ENCODE measurements at regions not wholly inside any gene's neighbourhood (a gene's known extent, or its start where the extent isn't known, plus 50 kb on each side); places are given as distances from the start of the nearest gene placed in this dataset.
"Not testable (repeated sequence)": the region's sequence is repeated elsewhere in the genome, so short reads cannot be mapped to it uniquely, and the experiment has no call there.

- Histone ChIP-seq H3K4me1 (ENCODE audit: control insufficient read depth, insufficient read depth, low read length) (no peaks in the 10 kb centered on the region), H3K4me3 (ENCODE audit: low read length) (no peak overlapping the region), H3K9ac (ENCODE audit: low read length) (no peak overlapping the region), H3K9me3 (ENCODE audit: control insufficient read depth, low read length) (peaks cover 11% of the 10 kb centered on the region), H3K27me3 (replicated peaks; ENCODE audit: control insufficient read depth, insufficient read depth, low read length) (no peaks in the 10 kb centered on the region), H3K36me3 (ENCODE audit: control insufficient read depth, insufficient read depth, low read length, severe bottlenecking) (no peaks in the 10 kb centered on the region)
- DNase-seq (ENCODE audit: low read depth) = no peak
Measured at GRCh38 chr12:47312808-47313426, 233.2 kb upstream of the AMIGO2 start.

- no peak overlapping the region for H3K4me3 ChIP-seq (ENCODE audit: low read length)
- no peak for DNase-seq (ENCODE audit: low read depth)
Measured at GRCh38 chr12:47312147-47312546, 232.4 kb upstream of the AMIGO2 start.

DNA sequence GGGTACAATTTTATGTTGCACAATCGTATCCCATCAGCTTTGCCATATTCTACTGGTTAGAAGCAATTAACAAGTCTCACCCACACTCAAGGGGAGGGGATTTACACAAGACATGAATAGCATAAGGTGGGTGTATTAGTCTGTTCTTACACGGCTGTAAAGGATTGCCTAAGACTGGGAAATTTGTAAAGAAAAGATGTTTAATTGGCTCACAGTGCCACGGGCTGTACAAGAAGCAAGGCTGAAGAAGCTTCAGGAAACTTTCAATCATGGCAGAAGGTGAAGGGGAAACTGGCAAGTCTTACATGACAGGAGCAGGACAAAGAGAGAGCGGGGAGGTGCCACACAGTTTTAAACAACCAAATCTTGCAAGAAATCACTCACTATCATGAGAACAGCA is 231.8 kb upstream of the AMIGO2 start:
- no peaks in the 10 kb centered on the region for H3K36me3 ChIP-seq (ENCODE audit: control insufficient read depth, insufficient read depth, low read length, severe bottlenecking)
- peaks cover 11% of the 10 kb centered on the region for H3K9me3 ChIP-seq (ENCODE audit: control insufficient read depth, low read length)
- H3K9ac ChIP-seq (ENCODE audit: low read length) = no peak overlapping the region
- DNase-seq (ENCODE audit: low read depth) = no peak
- no peaks in the 10 kb centered on the region for H3K27me3 ChIP-seq (replicated peaks; ENCODE audit: control insufficient read depth, insufficient read depth, low read length)
- H3K4me3 ChIP-seq (ENCODE audit: low read length) = no peak overlapping the region
- peaks cover 4% of the 10 kb centered on the region for H3K4me1 ChIP-seq (ENCODE audit: control insufficient read depth, insufficient read depth, low read length)

More at GRCh38 chr12:47312147-47312546, 232.4 kb upstream of the AMIGO2 start:
- peaks cover 4% of the 10 kb centered on the region for H3K4me1 ChIP-seq (ENCODE audit: control insufficient read depth, insufficient read depth, low read length)
- H3K36me3 ChIP-seq (ENCODE audit: control insufficient read depth, insufficient read depth, low read length, severe bottlenecking) = no peaks in the 10 kb centered on the region
- peaks cover 11% of the 10 kb centered on the region for H3K9me3 ChIP-seq (ENCODE audit: control insufficient read depth, low read length)
- H3K9ac ChIP-seq (ENCODE audit: low read length) = no peak overlapping the region
- no peaks in the 10 kb centered on the region for H3K27me3 ChIP-seq (replicated peaks; ENCODE audit: control insufficient read depth, insufficient read depth, low read length)

- no peaks in the 10 kb centered on the region for H3K36me3 ChIP-seq (ENCODE audit: control insufficient read depth, insufficient read depth, low read length, severe bottlenecking)
- no peak overlapping the region for H3K9ac ChIP-seq (ENCODE audit: low read length)
- peaks cover 4% of the 10 kb centered on the region for H3K4me1 ChIP-seq (ENCODE audit: control insufficient read depth, insufficient read depth, low read length)
- no peaks in the 10 kb centered on the region for H3K27me3 ChIP-seq (replicated peaks; ENCODE audit: control insufficient read depth, insufficient read depth, low read length)
- no peak for DNase-seq (ENCODE audit: low read depth)
- peaks cover 11% of the 10 kb centered on the region for H3K9me3 ChIP-seq (ENCODE audit: control insufficient read depth, low read length)
- no peak overlapping the region for H3K4me3 ChIP-seq (ENCODE audit: low read length)
Measured at GRCh38 chr12:47311010-47311409, 231.3 kb upstream of the AMIGO2 start.

GRCh38 chr12:47308672-47309071 is 228.9 kb upstream of the AMIGO2 start:
- H3K4me1 ChIP-seq (ENCODE audit: control insufficient read depth, insufficient read depth, low read length) = peaks cover 4% of the 10 kb centered on the region
- H3K9me3 ChIP-seq (ENCODE audit: control insufficient read depth, low read length) = peaks cover 11% of the 10 kb centered on the region
- no peak overlapping the region for H3K4me3 ChIP-seq (ENCODE audit: low read length)
- H3K9ac ChIP-seq (ENCODE audit: low read length) = no peak overlapping the region
- DNase-seq (ENCODE audit: low read depth) = no peak
- no peaks in the 10 kb centered on the region for H3K27me3 ChIP-seq (replicated peaks; ENCODE audit: control insufficient read depth, insufficient read depth, low read length)
- H3K36me3 ChIP-seq (ENCODE audit: control insufficient read depth, insufficient read depth, low read length, severe bottlenecking) = no peaks in the 10 kb centered on the region

DNA sequence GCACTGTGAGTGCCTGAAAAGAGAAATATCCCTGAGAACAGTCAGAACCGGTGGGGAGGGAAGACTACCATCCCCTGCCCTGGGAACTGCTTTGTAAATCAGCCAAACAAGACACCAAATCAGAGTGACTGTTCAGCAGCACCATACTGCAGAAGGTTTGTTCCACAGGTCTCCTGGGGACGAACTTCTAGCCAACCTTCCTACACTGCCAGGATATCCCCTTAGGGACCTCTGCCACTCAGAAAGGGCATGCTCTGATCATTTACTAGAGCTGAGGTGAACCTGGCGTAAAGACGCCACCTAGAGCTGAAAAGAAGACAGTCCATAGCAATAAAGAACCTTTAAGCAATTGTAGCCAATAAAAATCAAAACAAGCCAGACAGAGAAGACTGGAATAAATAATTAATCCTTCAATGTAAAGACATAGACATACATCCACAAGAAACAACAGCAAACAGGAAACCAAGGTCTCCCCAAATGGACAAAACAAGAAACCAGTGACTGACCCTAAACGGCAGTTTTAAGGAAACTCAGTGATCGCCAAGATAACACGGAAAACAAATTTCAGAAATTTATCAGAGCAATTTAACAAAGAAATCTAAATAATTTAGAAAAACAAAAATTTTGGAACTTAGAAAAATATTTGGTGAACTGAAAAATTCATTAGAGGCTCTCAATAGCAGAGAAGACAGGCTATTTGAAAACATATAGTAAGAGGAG is 228.1 kb upstream of the AMIGO2 start:
- H3K27me3 ChIP-seq (replicated peaks; ENCODE audit: control insufficient read depth, insufficient read depth, low read length) = no peaks in the 10 kb centered on the region
- H3K36me3 ChIP-seq (ENCODE audit: control insufficient read depth, insufficient read depth, low read length, severe bottlenecking) = no peaks in the 10 kb centered on the region
- no peak overlapping the region for H3K4me3 ChIP-seq (ENCODE audit: low read length)
- H3K4me1 ChIP-seq (ENCODE audit: control insufficient read depth, insufficient read depth, low read length) = peaks cover 4% of the 10 kb centered on the region
- DNase-seq (ENCODE audit: low read depth) = peak; percentile 61
- no peak overlapping the region for H3K9ac ChIP-seq (ENCODE audit: low read length)
- H3K9me3 ChIP-seq (ENCODE audit: control insufficient read depth, low read length) = peaks cover 11% of the 10 kb centered on the region

DNA sequence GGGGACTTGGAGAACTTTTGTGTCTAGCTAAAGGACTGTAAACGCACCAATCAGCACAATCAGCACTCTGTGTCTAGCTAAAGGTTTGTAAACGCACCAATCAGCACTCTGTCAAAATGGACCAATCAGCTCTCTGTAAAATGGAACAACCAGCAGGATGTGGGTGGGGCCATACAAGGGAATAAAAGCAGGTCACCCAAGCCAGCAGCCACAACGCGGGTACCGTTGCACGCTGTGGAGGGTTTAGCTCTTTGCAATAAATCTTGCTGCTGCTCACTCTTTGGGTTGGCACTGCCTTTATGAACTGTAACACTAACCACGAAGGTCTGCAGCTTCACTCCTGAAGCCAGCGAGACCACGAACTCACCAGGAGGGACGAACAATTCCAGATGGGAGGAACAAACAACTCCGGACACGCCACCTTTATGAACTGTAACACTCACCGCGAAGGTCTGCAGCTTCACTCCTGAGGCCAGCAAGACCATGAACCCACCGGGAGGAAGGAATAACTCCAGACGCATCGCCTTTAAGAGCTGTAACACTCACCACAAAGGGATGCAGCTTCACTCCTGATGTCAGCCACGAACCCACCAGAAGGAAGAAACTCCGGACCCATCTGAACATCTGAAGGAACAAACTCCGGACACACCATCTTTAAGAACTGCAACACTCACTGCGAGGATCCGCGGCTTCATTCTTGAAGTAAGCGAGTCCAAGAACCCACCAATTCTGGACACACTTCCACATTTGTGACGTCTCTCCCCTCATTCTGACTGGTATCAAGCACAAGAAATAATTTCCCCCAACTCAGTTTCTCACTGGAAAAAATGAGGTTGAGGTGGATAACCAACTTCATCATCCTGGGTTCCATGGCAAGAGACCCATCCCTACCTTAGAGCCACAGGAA is 227.3 kb upstream of the AMIGO2 start:
- H3K36me3 ChIP-seq (ENCODE audit: control insufficient read depth, insufficient read depth, low read length, severe bottlenecking); H3K9ac ChIP-seq (ENCODE audit: low read length); H3K4me1 ChIP-seq (ENCODE audit: control insufficient read depth, insufficient read depth, low read length); H3K27me3 ChIP-seq (replicated peaks; ENCODE audit: control insufficient read depth, insufficient read depth, low read length); DNase-seq (ENCODE audit: low read depth); H3K4me3 ChIP-seq (ENCODE audit: low read length): not testable (repeated sequence)
- peaks cover 11% of the 10 kb centered on the region for H3K9me3 ChIP-seq (ENCODE audit: control insufficient read depth, low read length)

DNA sequence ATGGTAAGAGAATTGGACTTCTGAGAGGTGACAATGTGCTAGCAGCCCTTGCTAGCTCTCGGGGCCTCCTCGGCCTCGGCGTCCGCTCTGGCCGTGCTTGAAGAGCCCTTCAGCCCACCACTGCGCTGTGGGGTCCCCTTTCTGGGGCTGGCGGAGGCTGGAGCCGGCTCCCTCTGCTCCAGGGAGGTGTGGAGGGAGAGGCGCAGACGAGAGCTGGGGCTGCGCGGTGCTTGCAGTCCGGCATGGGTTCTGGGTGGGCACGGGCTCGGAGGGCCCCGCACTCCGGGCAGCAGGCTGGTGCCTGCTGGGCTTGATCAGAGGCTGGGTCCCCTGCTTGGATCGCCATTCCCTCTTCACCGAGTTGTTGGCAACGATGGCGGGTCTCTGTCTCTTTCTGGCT is 226.4 kb upstream of the AMIGO2 start:
- DNase-seq (ENCODE audit: low read depth) = no peak
- no peak overlapping the region for H3K4me3 ChIP-seq (ENCODE audit: low read length)
- no peaks in the 10 kb centered on the region for H3K36me3 ChIP-seq (ENCODE audit: control insufficient read depth, insufficient read depth, low read length, severe bottlenecking)
- peaks cover 11% of the 10 kb centered on the region for H3K9me3 ChIP-seq (ENCODE audit: control insufficient read depth, low read length)
- H3K9ac ChIP-seq (ENCODE audit: low read length) = no peak overlapping the region
- H3K27me3 ChIP-seq (replicated peaks; ENCODE audit: control insufficient read depth, insufficient read depth, low read length) = no peaks in the 10 kb centered on the region
- H3K4me1 ChIP-seq (ENCODE audit: control insufficient read depth, insufficient read depth, low read length) = peaks cover 4% of the 10 kb centered on the region

DNA sequence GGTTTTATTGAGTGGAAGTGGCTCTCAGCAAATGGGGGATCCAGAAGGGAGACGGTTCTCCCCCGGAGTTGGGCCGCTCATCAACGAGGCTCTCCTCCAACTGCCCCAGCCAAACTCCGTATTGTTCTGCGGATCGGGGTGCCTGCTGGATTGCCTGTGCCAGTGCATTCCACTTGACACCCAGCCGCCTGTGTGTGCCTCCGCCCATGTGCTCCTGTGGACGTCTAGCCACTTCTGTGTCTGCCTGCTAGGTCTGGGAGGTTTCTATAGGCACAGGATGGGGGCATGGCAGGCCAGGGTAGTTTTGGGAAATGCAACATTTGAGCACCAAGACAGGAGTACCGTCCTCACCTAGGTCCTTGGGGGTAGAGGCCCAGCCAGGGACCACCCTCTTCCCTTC is 225.7 kb upstream of the AMIGO2 start:
- Histone ChIP-seq H3K27me3 (replicated peaks; ENCODE audit: control insufficient read depth, insufficient read depth, low read length) (no peaks in the 10 kb centered on the region), H3K9ac (ENCODE audit: low read length) (no peak overlapping the region), H3K4me1 (ENCODE audit: control insufficient read depth, insufficient read depth, low read length) (peaks cover 4% of the 10 kb centered on the region), H3K9me3 (ENCODE audit: control insufficient read depth, low read length) (peaks cover 5% of the 10 kb centered on the region), H3K4me3 (ENCODE audit: low read length) (no peak overlapping the region), H3K36me3 (ENCODE audit: control insufficient read depth, insufficient read depth, low read length, severe bottlenecking) (no peaks in the 10 kb centered on the region)
- no peak for DNase-seq (ENCODE audit: low read depth)

DNA sequence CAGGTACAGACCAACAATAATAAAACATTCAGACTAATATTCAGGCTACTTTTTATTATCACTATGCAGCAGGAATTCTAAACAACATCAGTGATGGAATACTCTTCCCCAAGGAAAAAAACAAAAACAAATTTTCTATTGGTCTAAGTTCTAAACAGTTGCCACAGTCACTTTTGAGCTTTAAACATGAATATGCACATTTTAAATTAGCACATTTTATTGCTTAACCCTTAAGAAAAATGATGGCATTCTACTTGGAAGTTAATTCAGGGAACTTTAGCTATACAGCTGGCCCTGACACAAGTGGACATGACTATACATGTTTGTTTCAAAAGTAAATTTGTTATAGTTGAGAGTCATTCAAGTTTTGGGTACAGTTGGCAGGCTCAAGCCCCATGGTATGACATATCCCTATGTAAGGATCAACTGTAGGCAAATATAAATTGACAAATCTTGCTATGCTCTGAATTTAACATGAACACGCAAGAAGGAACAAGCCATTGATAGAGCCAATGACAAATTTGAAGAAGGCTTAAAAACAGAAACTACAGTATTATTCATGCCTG is 224.3 kb upstream of the AMIGO2 start:
- DNase-seq (ENCODE audit: low read depth) = no peak
- Histone ChIP-seq H3K9me3 (ENCODE audit: control insufficient read depth, low read length) (no peaks in the 10 kb centered on the region), H3K36me3 (ENCODE audit: control insufficient read depth, insufficient read depth, low read length, severe bottlenecking) (no peaks in the 10 kb centered on the region), H3K4me3 (ENCODE audit: low read length) (no peak overlapping the region), H3K27me3 (replicated peaks; ENCODE audit: control insufficient read depth, insufficient read depth, low read length) (no peaks in the 10 kb centered on the region), H3K4me1 (ENCODE audit: control insufficient read depth, insufficient read depth, low read length) (peaks cover 4% of the 10 kb centered on the region), H3K9ac (ENCODE audit: low read length) (no peak overlapping the region)

GRCh38 chr12:47303207-47303606 is 223.4 kb upstream of the AMIGO2 start:
- Histone ChIP-seq H3K9me3 (ENCODE audit: control insufficient read depth, low read length) (no peaks in the 10 kb centered on the region), H3K36me3 (ENCODE audit: control insufficient read depth, insufficient read depth, low read length, severe bottlenecking) (no peaks in the 10 kb centered on the region), H3K4me1 (ENCODE audit: control insufficient read depth, insufficient read depth, low read length) (peaks cover 4% of the 10 kb centered on the region), H3K9ac (ENCODE audit: low read length) (no peak overlapping the region), H3K4me3 (ENCODE audit: low read length) (no peak overlapping the region), H3K27me3 (replicated peaks; ENCODE audit: control insufficient read depth, insufficient read depth, low read length) (no peaks in the 10 kb centered on the region)
- no peak for DNase-seq (ENCODE audit: low read depth)
